GM06990 (cell line): ENCODE measurements at regions not wholly inside any gene's neighbourhood (a gene's known extent, or its start where the extent isn't known, plus 50 kb on each side); places are given as distances from the start of the nearest gene placed in this dataset.

Experiments used
- DNase-seq: peaks from one replicate; pipeline ENCODE4 v3.0.0-alpha.2; 2011; ENCODE audit not compliant: insufficient read length; ENCODE audit errors: extremely low read depth
- H3K27me3 ChIP-seq: replicated peaks from 2 replicates; pipeline ENCODE4 v1.6.0; 2011; ENCODE audit warnings: low read length; ENCODE audit not compliant: control insufficient read depth, insufficient read depth
- H3K36me3 ChIP-seq: 2 replicates; pipeline ENCODE4 v1.5.1; 2011; ENCODE audit warnings: low read length; ENCODE audit not compliant: control insufficient read depth, insufficient read depth
- H3K4me3 ChIP-seq: replicated peaks from 2 replicates; pipeline ENCODE4 v1.5.1; 2011; ENCODE audit warnings: low read depth, mild to moderate bottlenecking, control low read depth, low read length
- TF ChIP-seq, protein P1 (sequence below): IDR thresholded peaks from 2 replicates; pipeline ENCODE4 v1.5.1; 2011; ENCODE audit warnings: low read length, control low read depth, mild to moderate bottlenecking, inconsistent platforms; ENCODE audit not compliant: insufficient read depth, poor library complexity, severe bottlenecking

- no peak overlapping the region for H3K4me3 ChIP-seq
- H3K36me3 ChIP-seq, result no peaks in the 10 kb centered on the region
- no peaks in the 10 kb centered on the region; the same call in none of the 2 replicates for H3K27me3 ChIP-seq
- TF ChIP-seq, protein P1, sequence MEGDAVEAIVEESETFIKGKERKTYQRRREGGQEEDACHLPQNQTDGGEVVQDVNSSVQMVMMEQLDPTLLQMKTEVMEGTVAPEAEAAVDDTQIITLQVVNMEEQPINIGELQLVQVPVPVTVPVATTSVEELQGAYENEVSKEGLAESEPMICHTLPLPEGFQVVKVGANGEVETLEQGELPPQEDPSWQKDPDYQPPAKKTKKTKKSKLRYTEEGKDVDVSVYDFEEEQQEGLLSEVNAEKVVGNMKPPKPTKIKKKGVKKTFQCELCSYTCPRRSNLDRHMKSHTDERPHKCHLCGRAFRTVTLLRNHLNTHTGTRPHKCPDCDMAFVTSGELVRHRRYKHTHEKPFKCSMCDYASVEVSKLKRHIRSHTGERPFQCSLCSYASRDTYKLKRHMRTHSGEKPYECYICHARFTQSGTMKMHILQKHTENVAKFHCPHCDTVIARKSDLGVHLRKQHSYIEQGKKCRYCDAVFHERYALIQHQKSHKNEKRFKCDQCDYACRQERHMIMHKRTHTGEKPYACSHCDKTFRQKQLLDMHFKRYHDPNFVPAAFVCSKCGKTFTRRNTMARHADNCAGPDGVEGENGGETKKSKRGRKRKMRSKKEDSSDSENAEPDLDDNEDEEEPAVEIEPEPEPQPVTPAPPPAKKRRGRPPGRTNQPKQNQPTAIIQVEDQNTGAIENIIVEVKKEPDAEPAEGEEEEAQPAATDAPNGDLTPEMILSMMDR, result no peak
- DNase-seq, result no peak
Observed at GRCh38 chr12:107351713-107352112, 258.4 kb upstream of the CRY1 start.

- H3K27me3 ChIP-seq, result no peaks in the 10 kb centered on the region; the same call in none of the 2 replicates
- no peaks in the 10 kb centered on the region for H3K36me3 ChIP-seq
- H3K4me3 ChIP-seq, result no peak overlapping the region
- no peak for DNase-seq
- TF ChIP-seq, protein P1, result no peak
Observed at GRCh38 chr12:107352347-107353081, 259.2 kb upstream of the CRY1 start.

GRCh38 chr12:107353312-107353711 is 260.0 kb upstream of the CRY1 start:
- Histone ChIP-seq H3K27me3 (no peaks in the 10 kb centered on the region; the same call in none of the 2 replicates), H3K36me3 (no peaks in the 10 kb centered on the region), H3K4me3 (no peak overlapping the region)
- DNase-seq, result no peak
- TF ChIP-seq, protein P1, result no peak

DNA sequence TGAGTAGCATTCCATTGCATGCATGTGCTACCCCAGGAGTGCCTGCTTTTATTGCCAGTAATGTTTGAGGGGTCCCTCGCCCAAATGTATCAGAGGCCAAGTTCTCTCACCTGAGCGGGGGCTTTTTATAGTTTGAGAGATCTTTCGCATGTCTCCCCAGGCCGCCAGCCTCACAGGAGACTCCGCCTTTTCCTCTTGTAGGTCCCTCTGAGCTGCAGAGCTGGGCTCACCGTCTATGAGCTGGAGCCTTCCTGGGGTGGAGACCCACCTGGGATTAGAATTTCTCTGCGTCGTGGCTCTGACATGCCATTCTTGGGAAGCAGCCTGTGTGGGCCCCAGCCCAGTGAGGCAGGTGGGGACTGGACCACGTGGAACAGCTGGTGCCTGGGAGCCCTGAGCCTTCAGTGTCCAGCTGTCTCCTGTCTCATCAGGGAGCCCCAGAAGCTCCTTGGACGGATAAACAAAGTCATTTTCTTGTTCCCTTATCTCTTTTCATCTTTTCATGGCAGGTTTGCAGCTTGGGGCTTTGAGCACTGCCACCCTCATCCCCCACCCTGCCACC is 261.7 kb upstream of the CRY1 start:
- TF ChIP-seq, protein P1, result no peak
- Histone ChIP-seq H3K4me3 (no peak overlapping the region), H3K27me3 (no peaks in the 10 kb centered on the region; the same call in none of the 2 replicates), H3K36me3 (no peaks in the 10 kb centered on the region)
- no peak for DNase-seq

DNA sequence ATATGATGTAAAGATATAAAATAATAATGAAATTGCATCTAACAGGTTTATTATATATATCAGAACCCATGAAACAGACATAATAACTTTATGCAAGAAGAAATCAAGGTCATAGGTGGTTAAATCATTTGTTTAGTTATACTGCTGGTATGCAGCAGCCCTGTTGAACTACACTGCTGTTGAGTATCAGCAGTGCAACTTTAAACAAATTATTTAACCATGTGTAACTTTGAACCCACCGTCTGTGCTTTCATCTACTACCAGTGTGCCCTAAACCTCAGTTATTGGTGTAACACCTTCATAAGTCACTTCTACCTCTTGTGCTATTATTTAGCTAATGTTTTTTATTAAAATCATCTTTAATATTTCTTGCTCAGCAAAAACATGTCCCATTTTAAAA is 262.3 kb upstream of the CRY1 start:
- H3K4me3 ChIP-seq, result no peak overlapping the region
- no peaks in the 10 kb centered on the region for H3K36me3 ChIP-seq
- DNase-seq, result no peak
- H3K27me3 ChIP-seq, result no peaks in the 10 kb centered on the region; the same call in none of the 2 replicates
- TF ChIP-seq, protein P1, result no peak
